ENCODE measurements at regions not wholly inside any gene's neighbourhood (a gene's known extent, or its start where the extent isn't known, plus 50 kb on each side); places are given as distances from the start of the nearest gene placed in this dataset.

DNA sequence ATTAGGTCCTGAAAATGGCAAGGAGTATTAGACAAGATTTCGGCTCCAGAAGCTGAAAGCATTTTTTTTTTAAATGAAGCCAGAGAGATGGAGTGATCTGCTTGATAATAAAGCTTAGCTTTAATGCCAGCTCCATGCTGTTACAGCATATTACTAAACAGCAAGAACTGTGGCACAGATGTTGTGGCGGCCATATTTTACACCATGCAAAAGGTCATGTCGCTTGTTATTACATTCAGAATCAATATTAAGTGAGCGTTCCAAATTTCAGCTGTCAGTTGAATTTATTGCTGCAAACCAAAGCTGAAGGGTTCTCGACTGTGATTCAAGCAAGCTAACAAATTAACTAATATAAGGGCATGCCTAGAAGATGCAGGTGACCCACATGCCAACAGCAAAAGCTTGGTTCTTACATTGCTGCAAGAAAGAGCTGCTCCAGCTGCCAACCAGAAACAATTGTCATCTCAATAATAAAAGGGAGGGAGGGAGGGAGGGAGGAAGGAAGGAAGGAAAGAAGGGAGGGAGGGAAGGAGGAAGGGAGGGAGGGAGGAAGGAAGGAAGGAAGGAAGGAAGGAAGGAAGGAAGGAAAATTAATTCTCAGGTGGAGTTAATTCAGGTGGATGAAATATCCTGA is 517.7 kb upstream of the WWC1 start:
- TF ChIP-seq, protein P1, sequence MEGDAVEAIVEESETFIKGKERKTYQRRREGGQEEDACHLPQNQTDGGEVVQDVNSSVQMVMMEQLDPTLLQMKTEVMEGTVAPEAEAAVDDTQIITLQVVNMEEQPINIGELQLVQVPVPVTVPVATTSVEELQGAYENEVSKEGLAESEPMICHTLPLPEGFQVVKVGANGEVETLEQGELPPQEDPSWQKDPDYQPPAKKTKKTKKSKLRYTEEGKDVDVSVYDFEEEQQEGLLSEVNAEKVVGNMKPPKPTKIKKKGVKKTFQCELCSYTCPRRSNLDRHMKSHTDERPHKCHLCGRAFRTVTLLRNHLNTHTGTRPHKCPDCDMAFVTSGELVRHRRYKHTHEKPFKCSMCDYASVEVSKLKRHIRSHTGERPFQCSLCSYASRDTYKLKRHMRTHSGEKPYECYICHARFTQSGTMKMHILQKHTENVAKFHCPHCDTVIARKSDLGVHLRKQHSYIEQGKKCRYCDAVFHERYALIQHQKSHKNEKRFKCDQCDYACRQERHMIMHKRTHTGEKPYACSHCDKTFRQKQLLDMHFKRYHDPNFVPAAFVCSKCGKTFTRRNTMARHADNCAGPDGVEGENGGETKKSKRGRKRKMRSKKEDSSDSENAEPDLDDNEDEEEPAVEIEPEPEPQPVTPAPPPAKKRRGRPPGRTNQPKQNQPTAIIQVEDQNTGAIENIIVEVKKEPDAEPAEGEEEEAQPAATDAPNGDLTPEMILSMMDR (IDR thresholded peaks at IDR 0.05), result no peak

DNA sequence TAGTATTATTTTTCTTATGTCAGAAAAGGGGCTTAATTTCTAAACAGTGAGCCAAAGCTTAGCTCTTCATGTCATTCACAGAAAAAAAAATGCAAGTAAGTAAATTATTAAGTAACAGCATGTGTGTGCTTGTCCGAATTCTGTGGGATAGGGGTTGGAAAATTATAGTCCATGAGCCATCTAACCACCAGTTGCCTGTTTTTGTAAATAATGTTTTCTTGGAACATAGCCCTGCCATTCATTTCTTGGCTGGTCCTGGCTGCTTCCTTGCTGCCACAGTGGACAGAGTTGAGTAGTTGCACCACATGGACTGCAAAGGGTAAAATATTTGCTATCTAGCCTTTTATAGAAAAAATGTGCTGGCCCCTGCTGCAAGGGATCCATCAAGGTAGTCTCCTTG is 513.7 kb upstream of the WWC1 start:
- TF ChIP-seq, protein P1 (IDR thresholded peaks at IDR 0.05), result no peak

DNA sequence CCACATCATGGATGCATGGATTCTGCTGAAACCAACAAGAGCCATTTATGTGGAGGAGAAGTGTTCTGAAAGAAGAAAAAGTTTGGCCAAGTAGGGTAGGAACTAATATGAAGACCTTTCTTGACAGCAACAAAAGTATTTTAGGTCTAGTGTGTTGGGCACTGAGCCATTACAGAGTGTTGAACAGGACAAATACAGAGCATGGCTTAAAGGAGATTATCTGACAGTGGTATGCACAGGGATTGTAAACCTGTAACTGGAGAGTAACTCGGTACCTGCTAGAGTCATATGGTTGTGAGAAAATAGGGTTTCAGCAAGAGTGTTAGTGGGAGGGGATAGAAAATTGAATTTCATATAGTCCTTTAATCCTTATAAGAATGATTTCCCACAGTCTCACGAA is 513.2 kb upstream of the WWC1 start:
- TF ChIP-seq, protein P1 (IDR thresholded peaks at IDR 0.05), result no peak

DNA sequence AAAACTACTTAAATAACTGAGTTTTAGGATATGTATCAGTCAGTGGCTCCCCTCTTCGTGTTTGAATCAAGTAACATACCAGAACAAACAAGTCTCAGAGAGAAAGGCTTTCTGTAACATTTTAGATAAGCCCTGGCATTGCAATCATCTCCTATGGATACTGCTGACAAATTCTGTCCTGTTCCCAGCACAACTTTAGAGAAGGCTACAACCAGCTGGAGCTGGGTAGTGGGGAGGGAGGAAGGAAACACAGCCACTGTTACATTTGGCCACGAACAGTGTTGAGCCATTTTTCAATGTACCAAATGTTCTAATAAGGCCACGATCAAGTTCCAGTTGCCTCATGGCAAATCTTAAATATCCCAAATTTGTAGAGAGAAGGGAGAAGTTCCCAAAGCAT is 511.8 kb upstream of the WWC1 start:
- TF ChIP-seq, protein P1 (IDR thresholded peaks at IDR 0.05), result no peak

DNA sequence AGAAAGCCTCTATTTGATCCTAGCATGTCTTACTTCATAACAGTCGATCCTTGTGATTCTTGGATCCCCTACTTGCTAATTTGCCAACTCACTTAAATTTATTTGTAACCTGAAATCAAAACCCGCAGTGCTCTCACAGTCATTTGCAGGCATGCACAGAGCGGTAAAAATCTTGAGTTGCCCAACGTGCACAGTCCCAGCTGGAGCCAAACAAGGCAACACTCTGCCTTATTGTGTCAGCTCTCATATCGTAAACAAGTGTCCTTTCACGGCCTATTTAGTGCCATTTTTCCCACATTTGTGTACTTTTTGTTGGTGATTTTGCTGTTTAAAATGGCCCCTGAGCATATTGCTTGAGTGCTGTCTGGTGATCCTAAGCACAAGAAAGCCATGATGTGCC is 511.3 kb upstream of the WWC1 start:
- TF ChIP-seq, protein P1 (IDR thresholded peaks at IDR 0.05), result no peak

DNA sequence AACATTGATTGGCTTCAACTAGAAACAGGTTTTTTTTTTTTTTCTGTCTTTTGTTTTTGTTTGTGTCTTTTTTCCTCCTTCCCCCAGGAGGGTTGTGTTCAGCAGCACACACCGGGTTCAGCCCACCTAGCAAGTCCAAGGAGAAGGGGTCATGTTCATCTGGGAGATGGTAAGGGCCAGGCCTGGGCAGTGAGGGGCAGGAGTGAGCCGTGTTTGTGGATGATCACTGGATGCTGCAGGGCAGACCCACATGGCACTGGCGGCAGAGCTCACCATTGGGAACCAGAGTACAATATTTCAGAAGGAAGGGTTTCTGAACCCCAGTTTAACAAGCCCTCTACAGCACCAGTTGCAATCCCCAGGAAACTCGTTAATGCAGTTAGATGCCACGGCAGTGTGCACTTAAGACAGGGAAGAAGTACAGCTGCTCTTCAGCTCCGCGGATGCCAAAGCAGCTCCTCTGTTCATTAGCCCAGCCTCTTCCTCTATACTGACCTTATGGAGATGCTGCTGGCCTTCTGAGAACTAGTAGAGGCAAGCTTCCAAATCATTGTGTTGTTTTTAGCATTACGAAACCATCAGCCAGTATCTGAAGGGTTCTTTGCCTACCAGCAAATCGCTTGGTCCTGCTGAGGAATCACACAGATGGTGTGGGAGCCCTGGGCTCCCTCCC is 508.2 kb upstream of the WWC1 start:
- TF ChIP-seq, protein P1 (IDR thresholded peaks at IDR 0.05), result no peak

DNA sequence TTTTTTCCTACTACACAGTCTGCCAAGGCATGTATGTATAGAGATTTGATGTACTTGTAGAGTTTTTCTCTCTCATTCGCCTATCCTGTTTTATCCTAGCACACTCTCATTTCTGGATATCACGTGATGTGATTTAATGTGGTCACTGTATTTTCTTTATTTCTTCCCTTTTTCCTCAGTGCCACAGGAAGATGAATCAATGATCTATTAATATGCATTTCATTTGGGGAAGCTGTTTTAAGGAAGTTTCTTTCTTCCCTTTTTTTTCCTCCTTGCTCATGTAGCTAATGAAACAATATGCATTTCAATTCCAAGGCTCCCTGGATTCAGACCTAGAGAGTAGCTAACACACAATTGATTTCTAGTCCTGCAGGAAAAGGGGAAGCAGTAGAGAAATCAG is 506.3 kb upstream of the WWC1 start:
- TF ChIP-seq, protein P1 (IDR thresholded peaks at IDR 0.05), result no peak

Data from LNCAP (cell line).